ENCODE measurements at regions not wholly inside any gene's neighbourhood (a gene's known extent, or its start where the extent isn't known, plus 50 kb on each side); places are given as distances from the start of the nearest gene placed in this dataset.

DNA sequence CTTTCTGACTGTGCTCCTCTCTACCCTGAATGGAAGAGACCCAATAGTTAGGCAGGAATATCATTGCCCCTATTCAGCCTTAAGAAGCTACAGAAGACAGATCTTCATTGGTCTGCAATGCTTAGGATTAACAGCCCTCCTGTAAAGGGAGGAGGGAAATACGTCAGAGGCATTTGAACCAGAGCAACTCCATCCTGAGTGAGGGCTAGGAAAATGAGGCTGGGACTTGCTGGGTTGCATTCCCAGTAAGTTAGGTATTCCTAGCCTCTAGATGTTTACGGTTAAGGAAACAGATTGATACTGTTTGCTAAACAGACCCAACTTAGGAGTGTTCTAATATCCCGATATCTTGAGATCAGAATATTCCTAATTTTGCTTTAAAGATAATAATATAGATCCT, 63.5 kb downstream of the PCDH18 start:
- TF ChIP-seq TEAD4 (IDR thresholded peaks at IDR 0.05), result no peak
- no peak for TF ChIP-seq EGR1 (IDR thresholded peaks at IDR 0.05)
- no peak for TF ChIP-seq CREB1 (IDR thresholded peaks at IDR 0.05; ENCODE audit: low read depth)
- TF ChIP-seq, protein P1, sequence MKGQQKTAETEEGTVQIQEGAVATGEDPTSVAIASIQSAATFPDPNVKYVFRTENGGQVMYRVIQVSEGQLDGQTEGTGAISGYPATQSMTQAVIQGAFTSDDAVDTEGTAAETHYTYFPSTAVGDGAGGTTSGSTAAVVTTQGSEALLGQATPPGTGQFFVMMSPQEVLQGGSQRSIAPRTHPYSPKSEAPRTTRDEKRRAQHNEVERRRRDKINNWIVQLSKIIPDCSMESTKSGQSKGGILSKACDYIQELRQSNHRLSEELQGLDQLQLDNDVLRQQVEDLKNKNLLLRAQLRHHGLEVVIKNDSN (IDR thresholded peaks at IDR 0.05), result no peak
- TF ChIP-seq FOXM1 (IDR thresholded peaks at IDR 0.05; ENCODE audit: borderline replicate concordance, low read depth), result no peak
- TF ChIP-seq TCF12 (IDR thresholded peaks at IDR 0.05; ENCODE audit: low read depth), result no peak

DNA sequence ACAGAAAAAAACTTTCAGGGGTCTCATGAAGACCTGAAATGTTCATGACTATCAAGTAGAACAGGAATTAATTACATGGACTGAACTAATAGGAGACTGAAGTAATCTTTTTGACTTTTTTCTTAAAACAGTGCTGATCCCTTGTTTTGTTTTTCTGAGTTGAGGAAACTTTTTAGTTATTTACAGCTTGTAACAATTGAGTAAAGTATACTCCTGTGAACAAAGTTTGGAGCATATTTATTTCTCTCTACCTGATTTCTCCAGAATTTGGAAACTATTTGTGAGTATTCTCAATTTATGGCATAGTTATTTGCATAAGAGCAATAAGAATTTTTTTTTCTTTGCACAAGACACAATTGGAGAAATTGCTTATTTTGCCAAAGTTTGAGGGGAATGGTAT, 64.8 kb downstream of the PCDH18 start:
- no peak for TF ChIP-seq RAD21 (IDR thresholded peaks at IDR 0.05; ENCODE audit: low read depth)
- no peak for TF ChIP-seq CREB1 (IDR thresholded peaks at IDR 0.05; ENCODE audit: low read depth)
- no peak for TF ChIP-seq EGR1 (IDR thresholded peaks at IDR 0.05)
- TF ChIP-seq, protein P2, sequence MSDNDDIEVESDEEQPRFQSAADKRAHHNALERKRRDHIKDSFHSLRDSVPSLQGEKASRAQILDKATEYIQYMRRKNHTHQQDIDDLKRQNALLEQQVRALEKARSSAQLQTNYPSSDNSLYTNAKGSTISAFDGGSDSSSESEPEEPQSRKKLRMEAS (IDR thresholded peaks at IDR 0.05), result no peak
- TF ChIP-seq NFIC (IDR thresholded peaks at IDR 0.05), result no peak
- no peak for TF ChIP-seq YY1 (IDR thresholded peaks at IDR 0.05; ENCODE audit: low read depth)
- no peak for TF ChIP-seq TAF1 (IDR thresholded peaks at IDR 0.05; ENCODE audit: low read depth)
- no peak for TF ChIP-seq CEBPB (IDR thresholded peaks at IDR 0.05)
- TF ChIP-seq, protein P3, sequence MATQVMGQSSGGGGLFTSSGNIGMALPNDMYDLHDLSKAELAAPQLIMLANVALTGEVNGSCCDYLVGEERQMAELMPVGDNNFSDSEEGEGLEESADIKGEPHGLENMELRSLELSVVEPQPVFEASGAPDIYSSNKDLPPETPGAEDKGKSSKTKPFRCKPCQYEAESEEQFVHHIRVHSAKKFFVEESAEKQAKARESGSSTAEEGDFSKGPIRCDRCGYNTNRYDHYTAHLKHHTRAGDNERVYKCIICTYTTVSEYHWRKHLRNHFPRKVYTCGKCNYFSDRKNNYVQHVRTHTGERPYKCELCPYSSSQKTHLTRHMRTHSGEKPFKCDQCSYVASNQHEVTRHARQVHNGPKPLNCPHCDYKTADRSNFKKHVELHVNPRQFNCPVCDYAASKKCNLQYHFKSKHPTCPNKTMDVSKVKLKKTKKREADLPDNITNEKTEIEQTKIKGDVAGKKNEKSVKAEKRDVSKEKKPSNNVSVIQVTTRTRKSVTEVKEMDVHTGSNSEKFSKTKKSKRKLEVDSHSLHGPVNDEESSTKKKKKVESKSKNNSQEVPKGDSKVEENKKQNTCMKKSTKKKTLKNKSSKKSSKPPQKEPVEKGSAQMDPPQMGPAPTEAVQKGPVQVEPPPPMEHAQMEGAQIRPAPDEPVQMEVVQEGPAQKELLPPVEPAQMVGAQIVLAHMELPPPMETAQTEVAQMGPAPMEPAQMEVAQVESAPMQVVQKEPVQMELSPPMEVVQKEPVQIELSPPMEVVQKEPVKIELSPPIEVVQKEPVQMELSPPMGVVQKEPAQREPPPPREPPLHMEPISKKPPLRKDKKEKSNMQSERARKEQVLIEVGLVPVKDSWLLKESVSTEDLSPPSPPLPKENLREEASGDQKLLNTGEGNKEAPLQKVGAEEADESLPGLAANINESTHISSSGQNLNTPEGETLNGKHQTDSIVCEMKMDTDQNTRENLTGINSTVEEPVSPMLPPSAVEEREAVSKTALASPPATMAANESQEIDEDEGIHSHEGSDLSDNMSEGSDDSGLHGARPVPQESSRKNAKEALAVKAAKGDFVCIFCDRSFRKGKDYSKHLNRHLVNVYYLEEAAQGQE (IDR thresholded peaks at IDR 0.05; ENCODE audit: low read depth), result no peak
- TF ChIP-seq, protein P1 (IDR thresholded peaks at IDR 0.05), result no peak
- no peak for TF ChIP-seq TCF12 (IDR thresholded peaks at IDR 0.05; ENCODE audit: low read depth)
- no peak for TF ChIP-seq TEAD4 (IDR thresholded peaks at IDR 0.05)
- TF ChIP-seq ZBTB7A (IDR thresholded peaks at IDR 0.05; ENCODE audit: low read depth), result no peak
- TF ChIP-seq FOXM1 (IDR thresholded peaks at IDR 0.05; ENCODE audit: borderline replicate concordance, low read depth), result no peak
- TF ChIP-seq EP300 (IDR thresholded peaks at IDR 0.05; ENCODE audit: borderline replicate concordance), result no peak

DNA sequence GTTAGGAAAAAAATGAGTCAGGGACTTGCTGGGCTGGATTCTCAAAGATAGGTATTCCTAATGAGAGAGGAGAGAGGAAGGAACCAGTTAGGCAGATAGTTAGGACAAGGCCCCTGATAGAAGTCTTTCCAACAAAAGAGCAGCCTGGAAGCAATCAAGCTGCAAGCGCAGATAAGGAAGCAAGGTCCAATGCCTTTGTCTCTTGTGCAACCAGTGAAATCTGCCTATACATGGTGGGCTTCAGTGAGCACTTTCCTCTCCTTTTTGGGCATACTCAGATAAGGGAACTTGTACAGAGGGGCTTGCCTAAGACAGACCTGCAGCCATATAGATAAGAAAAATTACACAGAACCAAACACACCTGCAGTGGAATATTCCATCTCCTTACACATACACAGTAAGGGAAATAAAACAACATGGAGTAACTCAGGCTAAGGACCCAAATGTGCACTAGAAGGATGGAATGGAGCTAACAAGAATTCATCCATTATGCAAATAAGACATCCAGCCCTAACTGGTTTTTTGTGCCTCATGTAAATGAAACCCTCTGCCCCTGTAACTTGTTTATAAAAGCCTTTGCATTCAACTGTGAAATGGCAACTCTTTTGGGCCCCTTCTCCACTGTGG, 68.8 kb downstream of the PCDH18 start:
- TF ChIP-seq, protein P2 (IDR thresholded peaks at IDR 0.05), result no peak
- no peak for TF ChIP-seq CREB1 (IDR thresholded peaks at IDR 0.05; ENCODE audit: low read depth)

DNA sequence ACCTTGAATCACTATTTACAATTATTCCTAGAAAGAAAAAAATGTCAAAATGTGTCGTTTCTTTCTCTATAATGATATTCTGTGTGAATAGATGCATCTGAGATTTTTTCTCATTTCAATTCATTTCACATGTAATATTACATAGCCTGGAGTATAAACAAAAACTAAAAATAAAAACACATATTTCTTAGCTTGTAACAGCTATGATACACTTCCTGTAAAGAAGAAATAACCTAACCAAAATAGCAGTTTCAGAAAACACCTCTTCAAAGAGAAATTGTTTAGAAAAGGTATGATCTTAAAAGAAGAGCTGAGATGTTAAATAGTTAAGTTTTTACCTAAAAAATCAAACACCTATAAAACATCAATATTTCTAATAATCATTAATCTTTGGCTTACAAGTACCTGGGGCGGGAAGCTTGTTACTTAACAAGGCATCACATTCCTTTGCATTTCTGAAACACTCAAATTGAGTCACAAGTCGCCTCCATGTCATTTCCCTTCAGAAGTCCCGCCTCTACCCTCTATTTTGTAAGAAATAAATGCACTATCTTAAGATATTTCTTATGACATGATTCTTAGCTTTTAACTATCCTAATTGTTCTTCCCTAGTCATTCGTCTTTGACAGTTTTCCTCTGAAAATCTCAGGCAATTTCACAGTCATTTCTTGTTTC, 76.5 kb downstream of the PCDH18 start:
- TF ChIP-seq FOXM1 (IDR thresholded peaks at IDR 0.05; ENCODE audit: borderline replicate concordance, low read depth) (no peak), CEBPB (IDR thresholded peaks at IDR 0.05) (no peak), ZBTB7A (IDR thresholded peaks at IDR 0.05; ENCODE audit: low read depth) (no peak), RAD21 (IDR thresholded peaks at IDR 0.05; ENCODE audit: low read depth) (no peak), TCF12 (IDR thresholded peaks at IDR 0.05; ENCODE audit: low read depth) (no peak), YY1 (IDR thresholded peaks at IDR 0.05; ENCODE audit: low read depth) (no peak), NFIC (IDR thresholded peaks at IDR 0.05) (no peak), EP300 (IDR thresholded peaks at IDR 0.05; ENCODE audit: borderline replicate concordance) (no peak), EGR1 (IDR thresholded peaks at IDR 0.05) (no peak), TEAD4 (IDR thresholded peaks at IDR 0.05) (no peak), TAF1 (IDR thresholded peaks at IDR 0.05; ENCODE audit: low read depth) (no peak), CREB1 (IDR thresholded peaks at IDR 0.05; ENCODE audit: low read depth) (no peak)
- TF ChIP-seq, protein P3 (IDR thresholded peaks at IDR 0.05; ENCODE audit: low read depth), result no peak
- TF ChIP-seq, protein P1 (IDR thresholded peaks at IDR 0.05), result no peak
- TF ChIP-seq, protein P2 (IDR thresholded peaks at IDR 0.05), result no peak

DNA sequence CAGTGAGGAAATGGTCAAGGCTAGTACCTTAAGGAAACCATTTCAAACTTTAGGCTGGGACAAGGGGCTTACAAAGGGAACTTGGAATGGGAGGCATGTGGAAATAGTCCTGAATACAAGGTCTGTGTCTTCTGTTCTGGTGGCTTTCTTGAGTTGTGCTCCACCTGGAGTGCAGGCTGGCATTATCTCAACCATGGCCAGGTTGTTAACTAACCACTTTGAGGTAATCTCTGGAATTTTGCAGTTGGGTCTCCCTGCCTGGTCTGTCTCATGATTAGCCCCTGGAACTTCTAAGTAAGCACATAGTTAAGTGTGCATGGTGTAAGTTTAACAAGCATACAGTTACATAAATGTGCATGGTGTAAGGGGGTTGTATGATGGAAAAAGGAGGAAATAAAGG, 77.5 kb downstream of the PCDH18 start:
- TF ChIP-seq TAF1 (IDR thresholded peaks at IDR 0.05; ENCODE audit: low read depth), result no peak
- no peak for TF ChIP-seq YY1 (IDR thresholded peaks at IDR 0.05; ENCODE audit: low read depth)
- no peak for TF ChIP-seq ZBTB7A (IDR thresholded peaks at IDR 0.05; ENCODE audit: low read depth)
- no peak for TF ChIP-seq RAD21 (IDR thresholded peaks at IDR 0.05; ENCODE audit: low read depth)
- no peak for TF ChIP-seq NFIC (IDR thresholded peaks at IDR 0.05)
- TF ChIP-seq CEBPB (IDR thresholded peaks at IDR 0.05), result no peak
- TF ChIP-seq FOXM1 (IDR thresholded peaks at IDR 0.05; ENCODE audit: borderline replicate concordance, low read depth), result no peak
- TF ChIP-seq, protein P1 (IDR thresholded peaks at IDR 0.05), result no peak
- TF ChIP-seq CREB1 (IDR thresholded peaks at IDR 0.05; ENCODE audit: low read depth), result no peak
- no peak for TF ChIP-seq EP300 (IDR thresholded peaks at IDR 0.05; ENCODE audit: borderline replicate concordance)
- TF ChIP-seq, protein P3 (IDR thresholded peaks at IDR 0.05; ENCODE audit: low read depth), result no peak
- TF ChIP-seq TEAD4 (IDR thresholded peaks at IDR 0.05), result no peak
- TF ChIP-seq, protein P2 (IDR thresholded peaks at IDR 0.05), result no peak
- no peak for TF ChIP-seq EGR1 (IDR thresholded peaks at IDR 0.05)

Measured in Ishikawa (cell line).